Sciatic nerve (tissue), 2 donors: ENCODE measurements at regions not wholly inside any gene's neighbourhood (a gene's known extent, or its start where the extent isn't known, plus 50 kb on each side); places are given as distances from the start of the nearest gene placed in this dataset.
"Not testable (repeated sequence)": the region's sequence is repeated elsewhere in the genome, so short reads cannot be mapped to it uniquely, and the experiment has no call there.

Experiments used
- ATAC-seq: fragments of 200-7000 bp; cut with Tn5 transposase; one replicate; pipeline ENCODE4 v1.9.1; 2020; ENCODE audit warnings: mild to moderate bottlenecking, moderate library complexity
- DNase-seq: peaks from one replicate; pipeline ENCODE4 v3.0.0-alpha.2; 2020; ENCODE audit warnings: low spot score
- intact Hi-C: fragments of 100-400 bp; cut with DNase I; formaldehyde crosslinking; loops from one replicate; pipeline ENCODE4 v1.14.2; 2022
- donor health status: DM: no; HTN: no; CAD: no.
- donor health status: DM: no; HTN: no; CAD: no.

- intact Hi-C loops: no loop called here
- ATAC-seq: no peak
These were observed 58.5 kb downstream of the IGLL5 start for GRCh38 chr22:22946131-22946530.

GRCh38 chr22:22948651-22949571, 61.3 kb downstream of the IGLL5 start:
- ATAC-seq (no peak), DNase-seq (peak; percentile 45)
- intact Hi-C loops: no loop called here

More at GRCh38 chr22:22946131-22946530, 58.5 kb downstream of the IGLL5 start:
- DNase-seq: no peak

GRCh38 chr22:22949953-22950352, 62.3 kb downstream of the IGLL5 start:
- no peak for ATAC-seq
- intact Hi-C loops: loop anchor here (10.0 kb wide), 1 partner anchor 95 kb away; no protein-coding TSS in a partner anchor

GRCh38 chr22:22951035-22951434, 63.4 kb downstream of the IGLL5 start:
- DNase-seq: no peak
- intact Hi-C loops: loop anchor here (10.0 kb wide), 1 partner anchor 96 kb away; no protein-coding TSS in a partner anchor
- no peak for ATAC-seq

More at GRCh38 chr22:22949953-22950352, 62.3 kb downstream of the IGLL5 start:
- DNase-seq: no peak

- intact Hi-C loops: loop anchor here (10.0 kb wide), 1 partner anchor 98 kb away; no protein-coding TSS in a partner anchor
- no peak for ATAC-seq
These were observed 65.1 kb downstream of the IGLL5 start for GRCh38 chr22:22952531-22953280.

GRCh38 chr22:22953791-22954190, 66.2 kb downstream of the IGLL5 start:
- ATAC-seq (no peak), DNase-seq (no peak)
- intact Hi-C loops: loop anchor here (10.0 kb wide), 1 partner anchor 99 kb away; no protein-coding TSS in a partner anchor

More at GRCh38 chr22:22952531-22953280, 65.1 kb downstream of the IGLL5 start:
- no peak for DNase-seq

- intact Hi-C loops: loop anchor here (5.0 to 10.0 kb wide), 2 partner anchors 100 to 173 kb away; no protein-coding TSS in a partner anchor
- no peak for ATAC-seq
- DNase-seq: no peak
These were observed 67.0 kb downstream of the IGLL5 start for GRCh38 chr22:22954656-22955055.

- intact Hi-C loops: loop anchor here (5.0 to 10.0 kb wide), 2 partner anchors 101 to 172 kb away; no protein-coding TSS in a partner anchor
- ATAC-seq: no peak
- DNase-seq: no peak
These were observed 67.7 kb downstream of the IGLL5 start for GRCh38 chr22:22955276-22955798.

- intact Hi-C loops: loop anchor here (5.0 to 10.0 kb wide), 2 partner anchors 101 to 171 kb away; no protein-coding TSS in a partner anchor
- DNase-seq (peak; percentile 82), ATAC-seq (peak; percentile 92)
These were observed 68.4 kb downstream of the IGLL5 start for GRCh38 chr22:22955866-22956535.

GRCh38 chr22:22957090-22957489, 69.5 kb downstream of the IGLL5 start:
- ATAC-seq (no peak), DNase-seq (no peak)
- intact Hi-C loops: loop anchor here (5.0 to 10.0 kb wide), 2 partner anchors 102 to 170 kb away; no protein-coding TSS in a partner anchor

GRCh38 chr22:22958621-22959020, 71.0 kb downstream of the IGLL5 start:
- no peak for ATAC-seq
- intact Hi-C loops: loop anchor here (5.0 to 10.0 kb wide), 2 partner anchors 104 to 169 kb away; no protein-coding TSS in a partner anchor
- no peak for DNase-seq

- intact Hi-C loops: loop anchor here (5.0 to 10.0 kb wide), 2 partner anchors 104 to 168 kb away; no protein-coding TSS in a partner anchor
- DNase-seq (peak; percentile 92), ATAC-seq (peak; percentile 88)
These were observed 71.7 kb downstream of the IGLL5 start for GRCh38 chr22:22959147-22959827.

- intact Hi-C loops: no loop called here
- DNase-seq (no peak), ATAC-seq (no peak)
These were observed 72.7 kb downstream of the IGLL5 start for GRCh38 chr22:22960307-22960706.

GRCh38 chr22:22961574-22961973, 74.0 kb downstream of the IGLL5 start:
- DNase-seq (no peak), ATAC-seq (no peak)
- intact Hi-C loops: no loop called here

- no peak for DNase-seq
- no peak for ATAC-seq
These were observed 80.8 kb downstream of the IGLL5 start for GRCh38 chr22:22968366-22968765.

GRCh38 chr22:22972605-22973004, 85.0 kb downstream of the IGLL5 start:
- ATAC-seq, DNase-seq, intact Hi-C loops: not testable (repeated sequence)

More at GRCh38 chr22:22968366-22968765, 80.8 kb downstream of the IGLL5 start:
- intact Hi-C loops: no loop called here

GRCh38 chr22:22973336-22973735, 85.7 kb downstream of the IGLL5 start:
- intact Hi-C loops: no loop called here
- ATAC-seq (no peak), DNase-seq (no peak)

- DNase-seq: no peak
- intact Hi-C loops: no loop called here
- ATAC-seq: no peak
These were observed 86.5 kb downstream of the IGLL5 start for GRCh38 chr22:22974156-22974555.
